GM18507 (cell line): ENCODE measurements at regions not wholly inside any gene's neighbourhood (a gene's known extent, or its start where the extent isn't known, plus 50 kb on each side); places are given as distances from the start of the nearest gene placed in this dataset.
"Not testable (repeated sequence)": the region's sequence is repeated elsewhere in the genome, so short reads cannot be mapped to it uniquely, and the experiment has no call there.

Experiments
- DNase-seq: peaks from one replicate; pipeline ENCODE4 v3.0.0; 2011; ENCODE audit warnings: low read depth; ENCODE audit not compliant: insufficient read length; ENCODE audit errors: extremely low spot score
- FAIRE-seq: peaks from 2 replicates; lab custom pipeline; 2011; peaks lifted over from hg19 to GRCh38; lab: Jason Lieb, UNC

GRCh38 chr2:191476901-191477300 is 201.0 kb upstream of the NABP1 start:
- DNase-seq (no peak), FAIRE-seq (no peak)

DNA sequence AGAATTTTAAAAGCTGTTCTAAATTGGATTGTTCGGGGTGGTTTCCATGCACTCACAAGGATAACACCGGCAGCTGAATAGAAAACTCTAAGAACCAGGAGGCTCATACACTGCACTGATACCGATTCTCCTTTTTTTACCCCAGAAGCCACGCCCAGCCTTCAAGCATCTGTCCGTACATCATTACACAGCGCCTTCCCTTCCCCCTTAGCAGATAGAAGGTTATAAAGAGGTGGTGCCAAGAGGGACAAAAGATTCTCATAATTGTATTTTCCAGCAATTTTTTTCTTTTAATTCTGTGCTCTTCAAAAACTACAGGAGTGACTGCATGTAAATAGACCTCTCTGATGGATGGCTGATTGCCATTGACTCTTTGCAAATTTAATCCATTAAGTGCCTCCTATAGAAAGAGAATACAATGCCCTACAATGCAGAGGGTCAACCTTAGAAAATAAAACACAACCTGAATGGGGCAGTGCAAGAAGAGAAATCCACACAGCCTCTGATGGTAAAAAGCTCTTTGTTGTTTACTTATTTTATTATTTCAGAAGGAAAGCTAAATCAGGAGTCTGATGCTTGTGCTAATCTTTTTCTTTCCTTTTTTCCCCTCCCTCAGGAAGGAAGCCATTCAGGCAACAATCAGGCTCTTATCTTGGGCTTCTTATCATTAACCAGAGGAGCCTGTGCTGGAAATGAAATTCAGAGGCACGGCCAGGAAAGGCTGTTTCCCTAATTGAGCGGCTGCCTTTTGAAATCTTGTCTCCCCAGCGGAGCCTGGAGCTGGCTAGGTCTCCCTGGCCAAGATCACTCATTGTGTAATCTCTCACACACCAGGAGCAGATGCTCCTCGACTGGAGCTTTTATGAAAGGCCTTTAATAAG is 198.9 kb upstream of the NABP1 start:
- no peak for DNase-seq
- no peak for FAIRE-seq

DNA sequence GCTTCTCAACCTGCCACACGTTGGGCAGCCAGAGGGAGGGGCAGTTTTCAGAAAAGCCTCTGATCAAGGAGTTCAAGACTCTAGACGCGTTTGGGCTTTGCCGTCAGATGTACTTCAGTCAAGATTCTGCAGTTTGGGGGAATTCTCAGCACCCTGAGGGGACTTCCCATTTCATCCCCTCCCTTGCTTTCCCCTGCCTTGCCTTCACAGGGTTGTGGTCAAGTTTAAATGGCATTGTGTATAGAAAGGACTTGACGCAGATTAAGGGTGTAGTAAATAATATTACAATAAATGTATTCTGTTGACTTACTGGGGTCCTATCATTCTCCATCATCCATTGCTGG is 198.3 kb upstream of the NABP1 start:
- DNase-seq (no peak), FAIRE-seq (peak; percentile 60)

DNA sequence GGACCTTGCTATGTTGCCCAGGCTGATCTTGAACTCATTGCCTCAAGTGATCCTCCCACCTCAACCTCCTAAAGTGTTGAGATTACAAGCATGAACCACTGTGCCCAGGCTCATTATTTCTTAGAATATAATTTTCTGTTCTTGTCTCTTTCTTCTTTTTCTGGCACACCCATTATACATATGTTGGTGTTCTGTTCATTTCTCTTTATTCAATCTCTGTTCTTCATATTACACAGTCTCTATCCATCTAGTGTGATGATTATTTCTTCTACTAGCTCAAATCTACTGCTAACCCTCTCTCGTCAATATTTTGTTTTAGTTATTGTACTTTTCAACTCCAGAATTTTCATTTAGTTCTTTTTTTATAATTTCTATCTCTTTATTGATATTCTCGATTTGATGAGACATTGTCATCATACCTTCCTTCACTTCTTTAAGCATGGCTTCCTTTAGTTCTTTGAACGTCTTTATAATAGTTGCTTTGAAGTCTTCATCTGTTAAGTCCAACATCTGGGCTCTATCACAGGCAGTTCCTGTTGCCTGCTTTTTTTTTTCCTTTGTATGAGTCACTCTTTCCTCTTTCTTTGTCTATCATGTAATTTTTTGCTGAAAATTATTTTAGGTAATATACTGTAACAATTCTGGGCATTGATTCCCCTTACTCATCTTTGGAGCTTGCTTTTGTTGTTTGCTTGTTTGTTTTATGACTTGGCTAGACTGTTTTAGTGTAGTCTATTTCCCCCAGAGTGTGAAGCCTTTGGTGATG is 196.4 kb upstream of the NABP1 start:
- DNase-seq (no peak), FAIRE-seq (no peak)

DNA sequence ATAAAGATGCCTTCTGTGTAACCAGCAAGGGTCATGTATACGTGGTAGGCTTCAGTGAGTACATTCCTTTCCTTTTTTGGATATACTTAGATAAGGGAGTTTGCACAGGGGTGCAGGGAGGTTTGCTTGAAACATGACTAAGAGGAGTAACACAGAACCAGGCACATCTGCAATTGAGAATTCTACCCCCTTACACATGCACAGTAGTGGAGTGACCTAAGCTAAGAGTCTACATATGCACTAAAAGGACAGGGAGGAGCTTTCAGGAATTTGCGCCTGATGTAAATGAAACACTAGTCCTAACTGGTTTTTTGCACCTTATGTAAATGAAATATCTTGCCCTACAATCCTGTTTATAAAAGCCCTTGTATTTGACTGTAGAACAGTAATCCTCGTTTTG is 194.8 kb upstream of the NABP1 start:
- no peak for FAIRE-seq

DNA sequence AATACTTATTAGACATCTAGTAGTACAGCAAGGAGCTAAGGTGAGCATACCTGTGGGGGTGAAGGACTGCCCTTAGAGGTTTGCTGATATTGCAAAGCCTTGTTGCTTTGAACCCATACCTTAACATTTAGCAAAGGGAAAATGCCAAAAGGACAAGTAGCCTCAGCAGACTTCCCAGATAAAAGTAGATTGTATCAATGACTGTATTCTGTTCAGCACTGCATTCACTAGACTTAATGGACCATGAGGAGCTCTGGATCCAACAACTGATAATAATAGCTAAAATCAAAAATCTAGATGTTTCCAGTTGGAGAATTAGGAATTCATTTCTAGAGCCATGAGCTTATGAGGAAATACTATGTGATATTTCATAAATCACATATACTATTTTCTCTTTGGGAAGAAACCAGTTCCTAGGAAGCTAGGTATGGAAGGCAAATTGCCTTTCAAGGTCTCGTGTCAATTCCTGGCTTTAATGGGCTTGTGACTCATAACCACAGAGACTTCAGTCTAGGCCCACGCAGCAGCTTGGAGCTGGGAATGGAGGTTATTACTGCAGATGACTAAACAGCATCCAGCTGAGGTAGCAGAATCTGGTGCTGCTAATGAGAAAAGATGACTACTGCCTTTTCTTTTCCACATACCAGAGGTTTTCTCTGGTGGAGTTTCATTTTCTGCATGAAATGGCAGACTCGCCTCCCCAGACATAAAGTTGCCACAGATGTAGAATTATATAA is 191.2 kb upstream of the NABP1 start:
- no peak for FAIRE-seq
- no peak for DNase-seq

More for the DNA sequence above, 194.8 kb upstream of the NABP1 start:
- DNase-seq: no peak

- FAIRE-seq (no peak), DNase-seq (no peak)
Observed at GRCh38 chr2:191488135-191488534, 189.8 kb upstream of the NABP1 start.

DNA sequence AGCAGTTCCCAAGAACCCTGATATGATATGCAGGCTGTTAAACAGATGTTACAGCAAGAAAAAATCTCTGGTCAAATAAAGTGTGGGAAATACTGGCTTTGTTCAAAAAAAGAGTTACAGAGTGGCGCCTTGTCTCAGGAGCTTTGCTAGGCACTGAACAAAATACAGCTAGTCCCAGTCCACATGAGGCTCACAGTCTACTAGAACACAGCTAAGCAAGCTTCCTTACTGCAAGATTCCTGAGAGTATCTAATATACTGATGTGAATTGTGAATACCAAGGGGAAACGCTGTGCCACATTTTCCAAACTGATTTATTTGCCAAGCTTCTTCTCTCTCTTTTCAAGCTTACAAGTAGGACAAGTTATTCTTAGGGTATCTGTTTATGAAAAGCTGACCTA is 188.8 kb upstream of the NABP1 start:
- no peak for FAIRE-seq
- no peak for DNase-seq

DNA sequence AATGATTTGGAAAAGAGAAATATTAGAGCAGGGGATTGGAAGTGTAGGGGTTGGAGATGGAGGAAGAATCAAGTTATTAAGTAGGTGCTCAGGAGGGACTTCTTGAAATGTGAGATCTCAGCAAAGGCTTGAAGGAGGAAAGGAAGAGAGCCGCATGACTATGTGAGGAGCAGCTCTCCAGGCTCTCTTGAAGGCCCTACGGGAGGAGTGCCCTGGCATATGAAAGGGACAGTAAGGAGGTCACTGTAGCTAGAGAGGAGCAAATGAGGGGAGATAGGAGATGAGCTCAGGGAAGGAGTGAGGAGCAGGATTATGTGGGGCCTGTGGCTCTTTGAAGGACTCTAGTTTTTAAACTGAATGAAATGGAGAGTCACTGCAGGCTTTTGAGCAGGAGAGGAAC is 181.1 kb upstream of the NABP1 start:
- DNase-seq (no peak), FAIRE-seq (no peak)

DNA sequence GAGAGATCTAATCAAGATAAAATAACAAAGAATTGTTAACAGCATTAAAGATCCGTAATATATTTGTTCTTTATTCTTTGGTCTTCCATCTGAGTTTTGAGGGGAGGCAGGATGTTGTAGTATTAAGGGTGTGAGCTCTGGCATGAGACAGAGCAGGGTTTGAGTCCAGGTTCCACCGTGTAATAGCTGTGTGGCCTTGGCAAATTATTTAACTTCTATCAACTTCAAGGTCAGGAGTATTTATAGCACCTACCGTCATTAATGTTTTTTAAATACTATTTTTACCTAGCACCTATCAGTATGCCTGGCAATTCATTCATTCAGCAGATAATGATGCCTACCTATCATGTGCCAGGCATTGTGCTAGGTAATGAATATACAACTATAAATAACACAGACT is 180.1 kb upstream of the NABP1 start:
- no peak for FAIRE-seq

DNA sequence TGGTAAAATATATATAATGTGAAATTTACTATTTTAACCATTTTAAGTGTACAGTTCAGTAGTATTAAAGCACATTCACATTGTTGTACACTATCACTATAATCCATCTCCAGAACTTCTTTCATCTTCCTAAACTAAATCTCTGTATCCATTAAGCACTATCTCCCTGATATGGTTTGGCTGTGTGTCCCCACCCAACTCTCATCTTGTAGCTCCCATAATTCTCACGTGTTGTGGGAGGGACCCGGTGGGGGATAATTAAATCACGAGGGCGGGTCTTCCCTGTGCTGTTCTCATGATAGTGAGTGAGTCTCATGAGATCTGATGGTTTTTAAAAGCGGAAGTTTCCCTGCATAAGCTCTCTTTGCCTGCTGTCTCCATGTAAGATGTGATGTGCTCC is 178.9 kb upstream of the NABP1 start:
- FAIRE-seq (no peak), DNase-seq (no peak)

More for the DNA sequence above, 180.1 kb upstream of the NABP1 start:
- DNase-seq: no peak

DNA sequence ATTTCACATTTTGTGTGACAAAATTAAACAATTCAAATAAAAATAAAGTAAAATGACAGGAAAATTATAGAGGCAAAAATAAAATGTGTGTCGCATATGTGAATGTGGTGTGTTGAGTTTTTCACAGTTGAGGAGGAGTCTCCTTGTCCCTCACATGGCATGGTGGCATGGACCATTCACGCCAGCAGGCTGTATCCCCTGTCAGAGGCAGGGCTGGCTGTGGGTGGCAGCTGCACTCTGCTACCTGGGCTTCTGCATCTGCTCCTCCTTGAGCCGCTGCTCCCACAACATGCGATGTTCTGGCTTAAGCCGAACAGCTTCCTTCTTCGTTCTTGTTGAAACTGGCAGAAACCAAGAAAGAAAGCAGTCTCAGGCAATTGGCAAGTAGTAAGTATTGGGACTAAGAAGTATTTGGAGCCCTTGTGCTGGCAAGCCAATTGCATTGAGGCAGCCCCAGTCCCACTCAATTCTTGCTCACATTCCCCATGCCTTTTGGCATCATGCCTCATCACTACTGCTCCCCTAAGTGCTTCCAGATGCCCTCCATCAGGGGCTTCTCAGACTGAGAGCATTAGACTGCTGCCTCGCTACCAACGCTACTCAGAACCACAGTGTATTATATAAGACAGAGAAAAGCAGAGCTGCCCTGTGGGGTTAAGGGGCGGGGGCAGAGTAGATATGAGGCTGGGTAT is 177.9 kb upstream of the NABP1 start:
- FAIRE-seq: no peak

DNA sequence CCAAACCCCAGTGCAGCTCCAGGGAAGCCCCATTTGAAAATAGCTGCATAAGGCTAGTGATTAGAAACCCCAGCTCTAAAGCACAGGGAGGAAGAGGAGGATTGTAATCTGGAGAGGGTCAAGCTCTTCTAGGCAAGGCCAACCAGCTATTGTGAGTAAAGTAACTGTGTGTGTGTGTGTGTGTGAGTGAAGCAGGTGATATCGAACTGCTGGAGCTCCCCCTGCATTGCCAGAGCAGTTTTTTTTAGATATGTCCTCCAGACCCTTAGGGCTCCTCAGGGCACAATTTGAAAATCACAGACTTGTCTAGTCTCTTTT is 177.4 kb upstream of the NABP1 start:
- FAIRE-seq: no peak
- no peak for DNase-seq

More for the DNA sequence above, 177.9 kb upstream of the NABP1 start:
- DNase-seq: no peak

DNA sequence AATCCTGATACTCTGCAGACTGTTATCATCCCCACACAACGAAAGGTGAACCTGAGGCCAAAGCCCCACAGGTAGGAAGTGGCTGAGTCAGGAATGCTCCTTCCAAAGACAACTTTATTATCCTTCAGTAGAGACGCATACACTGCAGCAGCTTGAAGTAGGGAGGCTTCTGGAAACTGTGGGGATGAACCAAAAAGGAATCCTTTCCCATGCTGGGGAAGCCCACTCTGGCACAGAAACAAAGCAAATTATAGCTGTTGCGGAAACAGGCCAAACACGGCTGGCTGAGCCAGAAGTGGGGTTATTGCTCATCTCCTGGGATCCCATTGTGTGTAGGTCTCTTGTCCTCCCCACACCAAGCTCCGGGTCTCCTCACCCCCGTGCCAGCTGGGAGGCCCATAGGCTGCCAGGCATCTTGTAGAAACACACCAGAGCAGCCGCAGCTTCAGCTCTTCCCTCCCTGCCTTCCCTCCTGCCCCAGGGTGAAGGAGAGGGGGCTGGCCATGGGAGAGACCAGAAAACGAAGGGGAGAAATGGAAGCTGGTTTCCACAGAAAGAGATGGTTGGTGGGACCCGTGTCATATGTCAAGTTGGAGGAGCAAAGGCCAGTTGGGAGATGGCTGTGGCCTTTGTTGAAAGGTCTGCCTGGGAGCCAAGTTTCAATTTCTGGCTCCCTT is 176.9 kb upstream of the NABP1 start:
- FAIRE-seq: no peak
- no peak for DNase-seq

DNA sequence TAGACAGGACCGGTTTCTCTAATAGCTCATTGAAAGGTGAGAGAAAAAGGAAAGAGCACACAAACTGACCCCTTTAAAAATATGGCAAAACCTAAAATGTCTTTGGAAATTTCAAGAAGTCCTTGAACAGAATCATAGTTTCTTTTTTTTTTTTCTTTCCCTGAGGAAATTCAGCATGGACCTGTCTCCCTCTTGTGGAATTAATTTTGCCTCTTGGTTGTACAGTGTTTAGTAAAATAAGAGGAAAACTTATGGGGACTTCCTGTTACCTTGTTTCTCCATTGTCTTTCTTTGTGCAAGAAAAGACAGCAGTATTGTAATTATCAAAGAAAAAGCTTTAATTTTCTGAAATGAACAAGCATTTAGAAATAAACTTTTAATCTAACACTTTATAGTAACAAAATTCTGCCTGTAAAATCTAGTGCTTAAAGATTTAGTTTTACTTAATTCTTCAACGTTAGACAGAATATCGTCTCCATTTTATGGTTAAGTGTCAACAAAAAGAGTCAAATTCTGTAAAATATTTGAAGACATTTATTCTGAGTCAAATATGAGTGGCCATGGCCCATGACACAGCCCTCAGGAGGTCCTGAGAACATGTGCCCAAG is 176.3 kb upstream of the NABP1 start:
- DNase-seq (no peak), FAIRE-seq (no peak)

- no peak for FAIRE-seq
- no peak for DNase-seq
Observed at GRCh38 chr2:191506515-191506914, 171.4 kb upstream of the NABP1 start.

DNA sequence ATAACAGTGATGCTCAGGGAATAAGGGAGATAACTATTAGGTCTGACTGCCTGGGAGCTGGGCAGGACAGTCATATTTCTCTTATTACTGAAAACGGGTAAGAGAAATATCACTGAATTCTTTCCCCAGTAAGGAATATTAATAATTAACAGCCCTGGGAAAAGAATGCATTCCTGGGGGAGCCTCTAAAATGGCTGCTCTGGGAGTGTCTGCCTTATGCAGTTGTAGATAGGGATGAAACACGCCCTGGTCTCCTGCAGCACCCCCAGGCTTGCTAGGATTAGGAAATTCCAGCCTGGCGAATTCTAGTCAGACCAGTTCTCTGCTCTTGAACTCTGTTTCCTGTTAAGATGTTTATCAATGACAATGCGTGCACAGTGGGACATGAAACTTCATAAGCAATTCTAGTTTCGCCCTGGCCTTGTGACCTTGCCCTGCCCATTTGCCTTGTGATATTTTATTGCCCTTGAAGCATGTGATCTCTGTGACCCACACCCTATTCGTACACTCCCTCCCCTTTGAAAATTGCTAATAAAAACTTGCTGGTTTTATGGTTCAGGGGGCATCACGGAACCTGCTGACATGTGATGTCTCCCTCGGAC is 170.6 kb upstream of the NABP1 start:
- DNase-seq, FAIRE-seq: not testable (repeated sequence)

DNA sequence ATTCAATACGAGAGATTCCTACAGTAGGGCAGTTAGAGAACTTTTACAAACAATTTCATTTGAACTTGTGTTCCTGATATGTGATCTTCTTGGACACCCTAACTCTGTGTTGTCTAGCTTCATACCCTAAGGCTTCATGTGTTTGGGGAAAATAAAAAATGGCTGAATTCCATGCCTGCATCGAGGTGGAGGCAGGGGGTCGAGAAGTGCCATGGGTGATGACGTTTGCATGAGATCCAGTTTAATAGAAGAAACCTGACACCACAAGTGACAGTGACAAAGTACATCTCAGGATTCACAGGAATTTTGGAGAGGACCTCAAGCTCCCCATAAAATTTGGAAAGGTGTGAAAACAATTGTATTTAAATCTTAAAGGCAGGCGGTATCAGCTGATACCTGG is 169.2 kb upstream of the NABP1 start:
- DNase-seq: no peak
- FAIRE-seq: no peak
